Small intestine (tissue), 7 donors: ENCODE measurements at regions not wholly inside any gene's neighbourhood (a gene's known extent, or its start where the extent isn't known, plus 50 kb on each side); places are given as distances from the start of the nearest gene placed in this dataset.

Experiments
- DNase-seq, 2 donors: peaks; one replicate each; pipeline versions ENCODE4 v3.0.0 to v3.0.0-alpha.2; 2013
- FAIRE-seq: peaks from 2 replicates; lab custom pipeline; 2012; peaks lifted over from hg19 to GRCh38; lab: Jason Lieb, UNC
- H3K27ac ChIP-seq, 3 donors: one replicate each; pipeline ENCODE4 v1.5.1; 2013; ENCODE audit warnings: low read length in 2 of 3, mild to moderate bottlenecking in 2 of 3, control low read depth in 1 of 3, inconsistent platforms in 1 of 3, low read depth in 1 of 3, moderate library complexity in 1 of 3
- H3K27me3 ChIP-seq, 3 donors: one replicate each; pipeline ENCODE4 v1.6.1; 2013; ENCODE audit warnings: low read length in 3 of 3, inconsistent platforms in 1 of 3; ENCODE audit not compliant: control insufficient read depth in 3 of 3, insufficient read depth in 3 of 3
- H3K36me3 ChIP-seq, 3 donors: one replicate each; pipeline ENCODE4 v1.6.1; 2013; ENCODE audit warnings: low read length in 3 of 3, inconsistent platforms in 1 of 3, low read depth in 1 of 3, mild to moderate bottlenecking in 1 of 3, moderate library complexity in 1 of 3; ENCODE audit not compliant: control insufficient read depth in 3 of 3, insufficient read depth in 2 of 3
- H3K4me1 ChIP-seq, 3 donors: one replicate each; pipeline ENCODE4 v1.6.1; 2013; ENCODE audit warnings: low read length in 2 of 3, inconsistent platforms in 1 of 3, low read depth in 1 of 3, mild to moderate bottlenecking in 1 of 3, moderate library complexity in 1 of 3; ENCODE audit not compliant: control insufficient read depth in 3 of 3, insufficient read depth in 2 of 3
- H3K4me3 ChIP-seq, 3 donors: one replicate each; pipeline ENCODE4 v1.5.1; 2013; ENCODE audit warnings: low read length in 3 of 3, control low read depth in 1 of 3, inconsistent platforms in 1 of 3, low read depth in 1 of 3, mild to moderate bottlenecking in 1 of 3, moderate library complexity in 1 of 3
- H3K9me3 ChIP-seq, 2 donors: one replicate each; pipeline ENCODE4 v1.6.1; 2013; ENCODE audit warnings: low read depth in 1 of 2, low read length in 1 of 2; ENCODE audit not compliant: control insufficient read depth in 2 of 2, insufficient read depth in 1 of 2
- WGBS, 3 donors: extraction: QIAGEN DNeasy Blood & Tissue Kit; methylation state at CpG; one replicate each; pipeline ENCODE4 v1.1.7; 2013; 5-methylcytosine and 5-hydroxymethylcytosine counted together
- donor health status: healthy with polysubstance abuse.
- donor health status: control.
- donor health status: control.
- donor health status: Bipolar disorder and iron deficiency.
- donor health status: healthy.

DNA sequence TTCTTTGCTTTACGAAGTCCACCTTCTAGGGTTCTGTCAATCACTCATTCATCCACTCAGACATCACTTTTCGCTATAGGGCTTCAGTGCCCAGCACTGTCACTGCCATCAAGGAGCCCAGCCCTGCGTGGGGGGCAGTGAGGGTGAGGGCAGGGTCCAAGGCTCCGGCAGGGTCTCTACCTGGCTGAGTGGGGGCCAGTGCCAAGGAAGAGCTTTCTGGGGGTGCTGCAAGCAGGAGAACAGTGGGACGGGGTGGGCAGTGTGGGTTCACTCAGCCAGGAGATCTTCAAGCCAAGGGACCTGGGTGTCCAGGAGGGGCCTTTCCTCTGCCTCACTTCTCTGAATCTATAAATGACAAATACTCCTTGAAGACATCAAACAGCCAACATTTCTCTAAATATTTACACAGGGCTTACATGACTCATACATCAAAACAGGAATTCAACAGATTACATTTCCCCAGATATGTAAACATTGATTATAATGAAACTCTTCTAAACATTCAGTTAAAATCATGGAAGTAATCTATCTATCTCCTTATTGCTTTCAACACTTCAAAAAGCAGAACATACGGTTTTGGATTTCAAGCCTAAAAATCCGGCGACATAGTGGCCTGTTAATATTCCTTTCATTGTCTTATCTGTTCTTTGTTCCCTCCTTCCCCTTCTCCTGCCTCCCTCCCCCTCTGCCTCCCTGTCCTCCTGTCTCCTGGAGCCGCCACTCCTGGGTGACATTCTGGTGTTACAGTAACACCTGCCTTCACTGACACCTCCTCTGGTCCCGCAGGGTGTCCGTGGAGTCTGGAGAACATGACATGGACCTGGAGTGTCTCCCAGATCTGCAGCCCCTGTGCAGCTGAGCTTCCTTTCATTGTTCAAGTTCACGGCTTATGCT, 94.4 kb upstream of the ADRA2C start:
- no peak overlapping the region for H3K4me3 ChIP-seq
- no peaks in the 10 kb centered on the region for H3K36me3 ChIP-seq
- WGBS, 3 donors: 31 to 52% (median 42%) methylated on average over 12 of the region's 12 CpGs
- H3K9me3 ChIP-seq: peaks cover 0 to 14% of the 10 kb centered on the region in 2 donors
- H3K4me1 ChIP-seq: no peaks in the 10 kb centered on the region
- no peak overlapping the region for H3K27ac ChIP-seq
- no peak for FAIRE-seq
- peaks cover 0 to 6% (median 5%) of the 10 kb centered on the region in 3 donors for H3K27me3 ChIP-seq
- DNase-seq: no peak

DNA sequence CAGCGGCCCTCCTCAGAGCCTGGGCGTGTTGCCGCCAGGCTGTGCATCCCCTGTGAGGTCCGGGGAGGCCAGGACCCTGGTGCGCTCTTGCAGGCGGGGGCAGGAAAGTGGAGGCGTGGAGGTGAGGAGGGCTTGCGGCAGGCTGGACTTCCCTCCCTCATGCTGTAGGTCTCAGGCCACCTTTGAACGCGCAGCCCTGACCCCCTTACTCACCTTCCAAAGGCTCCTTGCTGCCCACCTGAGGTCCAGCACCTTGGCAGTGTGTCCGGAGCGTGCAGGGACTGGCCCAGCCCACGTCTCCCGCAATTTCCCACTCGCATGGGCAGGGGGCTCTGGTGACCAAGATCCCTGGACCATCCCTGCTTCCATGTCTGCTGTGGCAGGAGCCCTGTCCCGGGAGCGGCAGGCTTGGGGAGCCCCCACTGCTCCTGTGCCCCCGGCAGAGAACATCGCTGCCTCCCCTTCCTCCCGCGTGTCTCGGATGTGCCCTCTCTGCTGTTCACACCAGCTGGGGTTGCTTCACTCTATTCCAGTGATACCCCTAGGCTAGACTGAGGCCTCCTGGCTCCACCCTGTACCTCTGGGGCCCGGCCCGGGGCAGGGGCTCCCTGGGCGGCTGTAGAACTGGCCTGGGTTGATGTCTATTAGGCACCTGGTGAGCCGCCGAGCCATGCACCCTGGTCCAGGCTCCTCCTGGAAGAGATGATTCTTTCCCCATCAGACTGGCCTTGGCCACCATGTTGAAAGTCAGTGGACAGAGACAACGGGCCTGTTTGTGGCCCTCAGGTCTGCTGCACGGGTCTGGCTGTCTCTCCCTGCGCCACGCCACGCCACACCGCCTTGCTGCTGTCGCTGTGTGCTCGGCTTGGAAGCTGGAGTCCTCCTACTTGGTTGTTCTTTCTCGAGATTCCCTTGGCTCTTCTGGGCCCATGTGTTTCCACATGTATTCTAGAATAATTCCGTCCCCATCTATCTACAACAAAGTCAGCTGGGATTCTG, 95.4 kb upstream of the ADRA2C start:
- no peak overlapping the region for H3K27ac ChIP-seq
- H3K4me1 ChIP-seq: no peaks in the 10 kb centered on the region
- DNase-seq (no peak), FAIRE-seq (no peak)
- 89 to 92% (median 90%) methylated on average over 34 to 37 of the region's 37 CpGs for WGBS, 3 donors
- no peak overlapping the region for H3K4me3 ChIP-seq
- H3K36me3 ChIP-seq: no peaks in the 10 kb centered on the region
- peaks cover 0 to 4% (median 2%) of the 10 kb centered on the region in 3 donors for H3K27me3 ChIP-seq
- H3K9me3 ChIP-seq: peaks cover 0 to 19% of the 10 kb centered on the region in 2 donors

DNA sequence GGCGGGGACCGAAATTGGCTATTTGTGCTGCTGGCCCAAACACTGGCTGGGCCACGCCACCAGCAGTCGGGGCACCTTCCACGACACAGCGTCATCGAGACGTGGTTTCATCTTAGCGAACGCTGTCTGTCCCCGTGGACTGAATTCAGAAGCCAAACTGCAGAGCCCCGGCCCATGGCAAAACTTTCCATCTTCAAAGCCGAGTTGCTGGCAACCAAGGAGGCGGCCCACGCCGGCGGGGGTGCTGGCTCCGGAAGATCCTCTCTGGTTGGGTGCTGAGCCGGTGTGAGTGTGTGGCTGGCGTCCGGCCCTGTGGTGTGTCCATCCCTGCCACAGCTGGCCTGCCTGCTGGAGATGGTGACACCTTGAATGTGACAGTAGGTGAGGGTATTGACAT, 96.6 kb upstream of the ADRA2C start:
- DNase-seq (no peak), FAIRE-seq (no peak)
- Histone ChIP-seq H3K9me3 (peaks cover 0 to 19% of the 10 kb centered on the region in 2 donors), H3K27ac (no peak overlapping the region), H3K36me3 (no peaks in the 10 kb centered on the region), H3K27me3 (peaks cover 0 to 2% (median 0%) of the 10 kb centered on the region in 3 donors), H3K4me3 (no peak overlapping the region), H3K4me1 (no peaks in the 10 kb centered on the region)
- 92 to 94% (median 93%) methylated on average over 21 of the region's 21 CpGs for WGBS, 3 donors

DNA sequence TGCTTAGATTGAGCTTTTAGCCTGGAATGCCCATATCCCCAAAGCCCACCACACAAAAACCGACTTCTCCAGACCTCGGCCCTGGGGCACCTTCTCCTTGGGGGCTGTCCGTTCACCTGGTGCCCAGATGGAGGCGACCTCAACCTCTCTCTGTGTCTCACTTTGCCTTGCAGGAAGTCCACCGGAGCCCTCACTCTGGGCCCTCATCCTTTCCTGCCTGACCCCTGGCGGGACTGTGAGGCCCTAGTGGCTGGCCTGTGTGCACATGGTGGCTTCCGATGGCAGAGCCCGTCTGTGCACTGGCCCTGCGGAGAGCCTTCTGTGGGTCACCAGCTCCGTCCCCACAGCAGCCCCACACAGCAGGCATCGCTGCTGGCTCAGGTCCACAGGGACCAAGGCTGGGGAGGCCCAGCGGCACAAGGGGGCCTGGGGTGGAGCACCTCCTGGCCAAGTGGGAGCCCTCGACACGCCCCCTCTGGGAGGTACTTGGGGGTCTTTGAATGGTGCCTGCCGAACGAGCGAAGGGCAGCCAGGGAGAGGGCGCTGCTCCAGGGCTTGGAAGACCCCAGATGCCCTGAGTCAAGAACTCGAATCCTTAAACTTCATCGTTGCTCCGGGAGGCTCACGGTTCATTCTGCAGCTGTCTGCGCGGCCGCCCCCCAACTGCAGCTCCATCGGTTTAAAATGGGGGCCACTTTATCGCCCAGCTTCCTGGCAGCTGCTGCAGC, 97.2 kb upstream of the ADRA2C start:
- peaks cover 0 to 2% (median 0%) of the 10 kb centered on the region in 3 donors for H3K27me3 ChIP-seq
- no peak overlapping the region for H3K4me3 ChIP-seq
- H3K4me1 ChIP-seq: no peaks in the 10 kb centered on the region
- peaks cover 0 to 19% of the 10 kb centered on the region in 2 donors for H3K9me3 ChIP-seq
- 85 to 90% (median 88%) methylated on average over 26 to 27 of the region's 27 CpGs for WGBS, 3 donors
- no peak overlapping the region for H3K27ac ChIP-seq
- no peaks in the 10 kb centered on the region for H3K36me3 ChIP-seq
- no peak for FAIRE-seq
- DNase-seq: no peak

DNA sequence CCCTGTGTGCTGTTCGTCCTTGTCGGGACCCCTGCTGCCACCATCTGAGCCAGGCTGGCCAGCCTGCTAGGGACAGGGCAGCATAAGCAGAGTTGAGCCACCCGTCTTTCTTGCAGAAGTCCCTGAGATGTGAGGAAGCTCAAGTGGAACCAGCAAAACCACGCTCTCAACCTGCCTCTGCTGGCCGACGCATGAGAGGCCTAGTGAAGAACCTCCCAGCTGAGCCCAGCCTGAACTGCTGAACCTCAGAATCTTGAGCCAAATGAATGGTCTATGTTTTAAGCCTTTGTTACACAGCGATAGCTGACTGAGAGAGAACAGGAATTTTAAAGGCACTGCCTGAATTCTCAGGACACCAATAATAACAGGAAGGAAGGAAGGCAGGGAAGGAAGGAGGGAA, 98.9 kb upstream of the ADRA2C start:
- H3K4me1 ChIP-seq: no peaks in the 10 kb centered on the region
- no peak overlapping the region for H3K27ac ChIP-seq
- 82% methylated on average over 7 of the region's 7 CpGs for WGBS, 3 donors
- H3K9me3 ChIP-seq: peaks cover 0 to 10% of the 10 kb centered on the region in 2 donors
- no peaks in the 10 kb centered on the region for H3K36me3 ChIP-seq
- H3K4me3 ChIP-seq: no peak overlapping the region
- H3K27me3 ChIP-seq: peaks cover 0 to 2% (median 0%) of the 10 kb centered on the region in 3 donors
- DNase-seq (no peak), FAIRE-seq (no peak)

GRCh38 chr4:3666263-3666662, 99.9 kb upstream of the ADRA2C start:
- H3K36me3 ChIP-seq: no peaks in the 10 kb centered on the region
- 85 to 96% (median 89%) methylated on average over 6 of the region's 6 CpGs for WGBS, 3 donors
- peaks cover 0 to 10% of the 10 kb centered on the region in 2 donors for H3K9me3 ChIP-seq
- no peak overlapping the region for H3K27ac ChIP-seq
- H3K4me1 ChIP-seq: no peaks in the 10 kb centered on the region
- no peak for DNase-seq
- no peak for FAIRE-seq
- peaks cover 0 to 3% (median 0%) of the 10 kb centered on the region in 3 donors for H3K27me3 ChIP-seq
- no peak overlapping the region for H3K4me3 ChIP-seq

GRCh38 chr4:3665360-3665891, 100.8 kb upstream of the ADRA2C start:
- no peak overlapping the region for H3K27ac ChIP-seq
- DNase-seq: no peak
- no peak for FAIRE-seq
- H3K27me3 ChIP-seq: peaks cover 0 to 3% (median 2%) of the 10 kb centered on the region in 3 donors
- no peaks in the 10 kb centered on the region for H3K4me1 ChIP-seq
- 86 to 92% (median 88%) methylated on average over 1 of the region's 1 CpG for WGBS, 3 donors
- no peaks in the 10 kb centered on the region for H3K36me3 ChIP-seq
- no peak overlapping the region for H3K4me3 ChIP-seq
- H3K9me3 ChIP-seq: peaks cover 0 to 10% of the 10 kb centered on the region in 2 donors
